ENCODE measurements at regions not wholly inside any gene's neighbourhood (a gene's known extent, or its start where the extent isn't known, plus 50 kb on each side); places are given as distances from the start of the nearest gene placed in this dataset.

GRCh38 chr3:70747847-70748246, 435.4 kb upstream of the MDFIC2 start:
- no peak for TF ChIP-seq CTCF (IDR thresholded peaks at IDR 0.05)
- no peak for TF ChIP-seq POLR2A (IDR thresholded peaks at IDR 0.05)
- TF ChIP-seq EP300 (IDR thresholded peaks at IDR 0.05) = no peak
